HG03175 (cell line): ENCODE measurements at regions not wholly inside any gene's neighbourhood (a gene's known extent, or its start where the extent isn't known, plus 50 kb on each side); places are given as distances from the start of the nearest gene placed in this dataset.
"Not testable (repeated sequence)": the region's sequence is repeated elsewhere in the genome, so short reads cannot be mapped to it uniquely, and the experiment has no call there.

Experiments
- ATAC-seq: cut with Tn5 transposase; IDR thresholded peaks from one replicate; pipeline ENCODE4 v1.9.1; 2021; ENCODE audit warnings: mild to moderate bottlenecking, moderate library complexity; ENCODE audit not compliant: unreplicated experiment

DNA sequence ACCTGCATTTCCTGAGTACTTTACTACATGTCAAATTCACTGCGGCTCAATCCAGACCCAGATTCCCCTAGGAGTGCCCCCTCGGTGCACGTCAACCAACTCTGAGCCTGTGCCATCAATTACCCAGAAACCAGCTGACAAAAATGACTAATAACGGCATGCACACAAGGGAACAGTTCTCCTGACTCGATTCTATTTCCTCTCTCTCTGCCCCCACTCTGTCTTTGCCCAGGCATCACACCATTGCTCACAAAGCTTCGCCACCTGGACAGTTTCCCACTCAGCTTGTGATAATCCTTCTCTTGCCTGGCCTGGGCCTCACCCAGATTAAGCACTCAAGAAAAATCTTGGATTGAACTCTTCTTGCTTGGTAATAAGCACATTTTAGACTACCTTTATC, 115.3 kb upstream of the NDUFV2 start:
- ATAC-seq = no peak

DNA sequence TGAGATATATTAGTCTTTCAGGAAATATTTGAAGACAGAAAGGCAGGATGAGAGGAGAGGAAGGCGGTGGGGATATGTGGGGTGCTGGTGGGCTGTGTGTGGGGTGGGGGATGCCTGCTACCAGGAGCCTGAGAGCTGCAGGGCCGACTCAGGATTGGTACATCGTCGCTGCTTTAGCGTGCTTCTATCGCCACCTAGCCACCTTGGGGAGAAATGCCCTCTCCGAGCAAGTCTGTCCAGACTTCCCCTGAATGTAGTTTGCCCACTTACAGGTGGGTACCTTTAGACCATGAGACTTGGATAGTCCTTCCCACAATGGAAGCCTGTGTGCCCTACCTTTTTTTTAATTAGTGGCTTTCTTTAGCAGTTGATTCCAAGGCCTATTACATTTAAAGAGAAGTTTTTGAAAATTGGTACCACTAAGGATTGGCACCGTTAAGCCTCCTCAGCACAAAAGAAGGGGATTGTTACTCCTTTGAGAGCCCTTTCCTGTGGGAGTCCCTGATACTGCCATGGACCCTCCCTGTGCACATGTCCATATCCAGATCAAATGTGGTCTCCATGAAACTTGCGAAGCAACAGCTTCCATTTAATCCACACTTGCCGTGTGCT, 114.1 kb upstream of the NDUFV2 start:
- ATAC-seq = peak; percentile 77

DNA sequence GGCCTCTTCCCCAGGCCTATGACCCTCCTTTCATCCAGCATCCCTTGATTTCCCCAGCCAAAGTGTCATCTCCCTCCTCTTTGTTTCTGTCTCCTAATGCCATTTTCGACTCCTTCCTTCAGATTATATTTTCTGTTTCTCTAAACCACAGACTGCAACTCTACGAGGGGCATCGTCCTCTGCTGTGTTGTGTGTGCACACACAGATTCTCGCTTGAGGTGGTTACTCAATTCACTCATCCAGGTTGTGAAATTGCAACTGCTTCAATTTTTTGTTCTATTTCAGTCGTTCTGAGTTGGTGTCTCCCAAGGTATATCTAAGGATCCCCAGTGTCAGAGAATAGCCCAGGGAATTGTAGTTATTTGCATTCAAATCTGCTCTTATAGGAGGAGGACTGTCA, 113.5 kb upstream of the NDUFV2 start:
- no peak for ATAC-seq

DNA sequence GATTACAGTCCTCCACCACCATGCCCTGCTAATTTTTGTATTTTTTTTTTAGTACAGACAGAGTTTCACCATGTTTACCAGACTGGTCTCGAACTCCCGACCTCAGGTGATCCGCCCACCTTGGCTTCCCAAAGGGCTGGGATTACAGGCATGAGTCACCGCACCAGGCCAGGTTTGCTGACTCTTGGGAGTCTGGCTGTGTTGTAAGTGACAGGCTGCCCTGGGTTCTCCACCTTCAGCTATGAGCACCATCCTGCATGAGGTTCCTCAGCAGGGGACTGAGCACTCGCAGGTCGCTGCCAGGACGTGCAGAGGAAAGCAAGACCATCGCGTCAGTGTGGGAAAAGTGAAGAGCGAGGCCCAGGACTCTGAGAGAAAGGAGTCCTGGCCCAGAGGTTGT, 112.6 kb upstream of the NDUFV2 start:
- ATAC-seq = no peak

DNA sequence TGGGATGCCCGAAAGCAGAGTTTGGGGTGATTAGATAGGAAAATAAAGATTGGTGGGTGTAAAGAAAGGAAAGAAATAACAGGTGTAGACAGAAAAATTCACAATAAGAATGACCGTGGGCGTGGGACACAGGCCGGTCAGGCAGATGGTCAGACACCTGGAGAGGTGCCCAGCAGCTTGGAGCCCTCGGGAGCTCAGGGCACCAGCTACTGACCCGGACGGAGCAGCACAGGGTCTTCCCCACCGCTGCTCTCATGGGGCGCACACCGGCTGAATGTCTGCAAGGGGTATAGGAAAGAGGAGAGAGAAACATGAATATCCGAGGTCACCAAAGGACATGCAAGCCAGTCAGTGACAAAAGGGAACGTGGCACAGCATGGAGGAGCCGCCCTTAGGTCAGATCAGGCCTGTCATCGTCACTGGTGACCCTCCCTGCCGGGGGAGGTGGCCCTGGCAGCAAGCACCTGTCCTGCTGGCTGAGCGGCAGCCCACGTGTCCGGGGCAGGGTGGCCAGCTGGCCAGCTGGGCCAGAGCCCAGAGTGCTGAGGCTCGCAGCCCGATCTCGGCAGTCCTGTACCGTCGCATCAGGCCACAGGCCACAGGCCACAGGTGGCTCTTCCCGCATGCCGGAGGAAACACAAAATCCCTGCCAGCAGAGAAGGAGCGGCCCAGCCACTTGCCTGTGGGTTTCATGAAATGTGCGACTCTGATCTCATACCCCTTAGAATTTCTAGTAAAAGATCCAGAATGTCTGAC, 112.0 kb upstream of the NDUFV2 start:
- no peak for ATAC-seq

DNA sequence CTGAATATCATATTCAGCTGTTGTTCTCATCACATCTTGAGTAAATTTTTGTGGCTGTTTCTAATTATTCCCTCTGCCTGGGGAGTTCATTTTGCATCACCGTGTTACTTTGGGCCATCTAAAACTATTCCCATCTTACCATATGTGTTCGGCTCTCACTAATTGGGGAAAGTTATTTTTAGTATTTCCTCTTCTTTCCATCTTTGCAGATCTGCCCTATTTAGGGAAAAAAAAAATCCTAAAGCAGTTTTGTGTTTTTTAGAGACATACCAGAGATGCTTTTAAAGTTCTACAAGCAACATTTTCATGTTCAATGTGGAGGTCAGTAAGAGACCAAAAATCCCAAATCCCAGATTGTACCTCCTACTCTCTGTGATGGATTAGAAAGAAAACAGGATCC, 111.3 kb upstream of the NDUFV2 start:
- ATAC-seq = no peak

DNA sequence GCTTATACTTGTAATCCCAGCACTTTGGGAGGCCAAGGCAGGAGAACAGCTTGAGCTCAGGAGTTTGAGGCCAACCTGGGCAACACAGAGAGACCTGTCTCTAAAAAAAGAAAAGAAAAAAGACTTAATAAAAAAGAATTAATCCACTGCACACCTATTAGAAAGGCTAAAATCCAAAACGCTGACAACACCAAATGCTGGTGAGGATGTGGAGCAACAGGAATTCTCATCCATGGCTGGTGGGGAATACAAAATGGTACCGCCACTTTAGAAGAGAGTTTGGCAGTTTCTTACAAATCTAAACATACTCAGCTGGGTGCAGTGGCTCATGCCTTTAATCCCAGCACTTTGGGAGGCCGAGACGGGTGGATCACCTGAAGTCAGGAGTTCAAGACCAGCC, 110.0 kb upstream of the NDUFV2 start:
- not testable (repeated sequence) for ATAC-seq

DNA sequence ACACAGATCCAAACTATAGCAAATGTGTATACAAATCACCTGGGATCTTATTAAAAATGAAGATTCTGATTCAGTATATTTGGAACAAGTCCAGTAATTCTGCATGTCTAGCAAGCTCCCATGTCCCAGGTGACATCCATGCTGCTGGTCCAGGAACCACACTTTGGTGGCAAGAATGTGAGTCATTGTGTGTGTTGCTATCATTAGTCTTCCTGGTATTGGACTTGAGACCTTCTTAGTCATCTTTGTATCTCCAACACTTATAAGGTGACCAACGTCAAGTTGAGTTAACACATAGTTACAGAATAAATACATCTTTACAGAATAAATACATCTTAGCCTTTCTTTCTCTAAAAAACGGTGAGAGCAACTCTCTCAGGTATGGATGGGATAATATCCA, 107.9 kb upstream of the NDUFV2 start:
- no peak for ATAC-seq

DNA sequence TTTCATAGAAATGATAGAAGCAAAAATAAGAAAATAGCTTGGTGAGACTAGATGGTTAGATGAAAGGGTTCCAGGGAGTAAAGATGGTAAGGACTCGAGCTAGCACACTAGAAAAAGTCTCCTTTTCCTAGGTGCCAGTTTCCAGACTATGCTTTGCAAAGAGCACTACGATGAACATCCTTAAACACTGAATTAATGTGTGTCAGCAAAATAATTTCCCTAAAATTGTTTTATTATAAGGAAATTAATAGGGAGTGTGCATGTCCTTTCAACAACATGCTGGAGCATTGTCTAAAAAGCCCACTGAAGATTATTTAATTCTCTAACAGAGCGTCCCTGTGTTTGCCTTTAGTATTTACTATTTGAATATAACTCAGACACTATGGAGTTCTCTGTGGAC, 107.4 kb upstream of the NDUFV2 start:
- no peak for ATAC-seq

DNA sequence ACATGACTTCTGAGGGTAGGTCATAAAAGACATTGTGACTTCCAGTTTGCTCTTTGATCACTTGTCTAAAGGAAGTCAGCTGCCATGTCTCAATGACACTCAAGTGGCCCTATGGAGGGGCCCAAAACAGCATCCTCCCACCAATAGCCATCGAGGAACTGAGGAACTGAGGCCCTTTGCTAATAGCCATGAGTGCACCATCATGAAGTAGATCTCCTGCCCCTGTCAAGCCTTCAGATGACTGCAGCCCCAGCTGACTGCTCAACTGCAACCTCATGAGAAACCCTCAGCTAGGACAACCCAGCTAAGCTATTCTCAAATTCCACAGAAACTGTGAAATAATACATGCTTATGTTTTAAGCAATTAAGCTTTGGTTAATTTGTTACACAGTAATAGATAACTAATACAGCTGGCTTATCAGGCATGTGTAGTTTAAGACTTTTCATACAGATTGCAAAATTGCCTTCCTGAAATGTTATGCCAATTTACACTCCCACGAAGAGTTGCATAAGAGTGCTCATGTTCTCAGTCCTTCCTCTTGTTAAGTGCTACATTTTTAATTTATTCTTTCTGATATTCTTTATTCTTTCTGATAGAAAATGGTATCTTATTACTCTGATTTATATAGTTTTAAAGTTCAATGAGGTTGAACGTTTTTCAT, 105.6 kb upstream of the NDUFV2 start:
- ATAC-seq = no peak

DNA sequence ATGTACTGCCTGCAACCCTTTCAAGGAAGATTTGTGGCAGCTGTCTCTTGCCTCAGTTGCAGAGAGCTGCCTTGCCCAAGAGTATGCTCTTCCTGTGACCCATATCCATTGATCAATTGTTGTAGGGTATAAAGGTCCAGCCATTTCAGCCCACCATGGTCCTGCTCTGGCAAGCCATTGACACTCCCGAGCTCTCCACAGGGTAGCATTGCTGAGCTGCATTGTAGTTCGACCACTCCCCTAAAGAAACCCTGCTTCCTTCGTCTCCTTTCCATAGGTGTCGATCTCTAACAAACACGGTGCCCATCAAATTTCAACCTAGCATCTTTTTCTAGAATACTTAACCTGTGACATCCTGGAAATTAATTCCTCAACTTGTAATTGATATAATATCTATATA, 104.9 kb upstream of the NDUFV2 start:
- ATAC-seq = no peak

DNA sequence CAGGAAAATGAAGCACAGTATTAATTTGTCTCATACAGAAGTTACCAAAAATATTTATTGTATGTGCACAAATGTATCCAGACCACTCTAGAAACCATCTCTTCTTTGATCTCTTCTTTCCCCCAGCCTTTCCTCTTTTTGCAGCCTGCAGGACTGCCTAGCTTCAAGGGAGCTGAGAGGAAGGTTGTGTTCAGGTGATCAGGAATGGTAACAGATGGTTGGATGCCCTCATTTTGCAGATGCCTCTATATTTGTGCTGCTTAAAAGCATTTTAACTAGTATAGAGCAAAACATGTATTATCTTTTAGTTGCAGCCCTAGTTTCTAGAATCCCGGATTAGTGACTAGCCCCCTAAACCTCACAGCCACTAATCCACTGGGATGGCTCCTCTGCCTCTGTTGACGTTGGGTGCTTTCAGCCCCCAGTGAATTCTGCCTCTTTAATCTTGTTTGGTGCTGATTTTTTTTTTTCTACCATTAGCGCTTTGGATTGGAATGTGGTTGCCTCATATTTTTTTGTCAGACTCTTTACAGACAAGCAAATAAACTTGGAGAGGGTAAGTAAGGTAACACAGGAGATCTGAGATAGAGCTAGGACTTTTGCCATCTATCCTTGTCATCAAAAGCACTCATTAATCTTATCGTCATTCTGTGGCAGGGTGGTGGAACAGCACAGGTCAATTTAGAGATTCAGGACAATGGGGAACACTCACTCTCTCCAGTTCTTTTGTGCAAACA, 103.8 kb upstream of the NDUFV2 start:
- ATAC-seq = no peak

DNA sequence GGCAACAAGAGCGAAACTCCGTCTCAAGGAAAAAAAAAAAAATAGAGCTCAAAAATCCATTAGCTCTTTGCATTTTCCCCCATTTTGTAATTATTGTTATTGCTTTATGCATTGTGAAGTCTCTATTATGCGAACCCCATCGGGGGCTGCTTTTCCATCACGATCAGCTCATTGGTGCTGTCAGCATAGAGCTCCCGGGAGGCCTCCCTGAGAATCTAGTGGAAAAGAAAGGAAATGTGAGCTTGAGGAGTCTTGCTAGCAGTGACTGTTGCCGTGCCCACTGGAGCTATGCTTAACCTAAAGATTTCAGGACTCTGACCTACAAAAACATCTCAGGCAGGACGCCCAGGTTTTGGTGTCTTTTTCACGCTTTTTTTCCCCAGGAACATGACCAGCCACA, 102.6 kb upstream of the NDUFV2 start:
- ATAC-seq = no peak

DNA sequence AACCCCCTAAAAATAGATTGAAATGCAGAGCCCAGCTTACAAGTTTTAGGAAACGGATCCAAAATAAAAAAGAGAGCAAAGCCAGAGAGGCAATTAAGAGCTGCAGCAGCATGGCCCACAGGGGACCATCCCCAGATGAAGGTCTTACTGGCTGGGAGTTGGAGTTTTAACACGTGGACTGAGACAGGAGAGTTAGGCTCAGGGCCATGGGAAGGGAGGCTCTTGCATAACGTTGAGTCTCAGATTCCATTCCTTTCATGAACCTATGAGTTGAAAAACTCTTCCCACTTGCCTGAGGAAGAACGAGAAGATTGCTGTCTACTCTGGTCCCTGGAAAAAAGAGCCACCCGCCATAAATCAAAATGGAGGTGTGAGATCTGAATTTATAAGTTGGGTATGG, 101.8 kb upstream of the NDUFV2 start:
- ATAC-seq = no peak

DNA sequence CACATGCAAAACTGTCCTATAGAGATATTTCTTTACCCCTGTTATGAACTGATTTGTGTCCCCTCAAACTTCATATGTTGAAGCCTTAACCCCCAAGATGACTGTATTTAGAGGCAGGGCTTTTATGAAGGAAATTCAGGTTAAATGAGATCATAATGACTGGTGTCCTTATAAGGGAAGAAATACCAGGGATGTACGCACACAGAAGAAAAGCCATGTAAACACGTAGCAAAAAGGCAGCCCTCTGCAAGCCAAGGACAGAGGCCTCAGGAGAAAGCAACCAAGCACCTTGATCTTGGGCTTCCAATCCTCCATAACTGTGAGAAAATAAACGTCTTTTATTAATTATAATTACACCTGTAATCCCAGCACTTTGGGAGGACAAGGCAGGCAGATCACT, 101.3 kb upstream of the NDUFV2 start:
- ATAC-seq = no peak

DNA sequence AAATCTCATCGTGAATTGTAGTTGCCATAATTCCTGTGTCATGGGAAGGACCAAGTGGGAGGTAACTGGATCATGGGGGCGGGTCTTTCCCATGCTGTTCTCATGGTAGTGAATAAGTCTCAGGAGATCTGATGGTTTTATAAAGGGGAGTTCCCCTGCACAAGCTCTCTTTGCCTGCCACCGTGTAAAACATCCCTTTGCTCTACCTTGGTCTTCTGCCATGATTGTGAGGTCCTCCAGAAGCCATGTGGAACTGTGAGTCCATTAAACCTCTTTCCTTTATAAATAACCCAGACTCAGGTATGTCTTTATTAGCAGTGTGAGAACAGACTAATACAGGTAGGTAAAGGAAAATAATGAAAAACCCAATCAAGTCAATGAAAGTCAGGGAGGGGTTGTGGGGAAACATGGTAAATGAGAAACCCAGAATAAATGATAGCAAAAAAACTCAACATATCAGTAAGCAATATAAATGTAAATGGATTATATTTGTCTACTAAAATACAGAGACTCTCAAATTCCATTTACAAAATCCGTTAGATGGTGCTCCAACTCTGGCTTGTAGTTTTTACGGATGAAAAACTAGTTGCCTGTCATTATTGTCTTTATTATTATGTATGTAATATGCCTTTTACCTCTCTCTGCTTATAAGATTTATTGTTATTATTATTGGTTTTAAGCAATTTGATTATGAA, 98.9 kb upstream of the NDUFV2 start:
- ATAC-seq = no peak

DNA sequence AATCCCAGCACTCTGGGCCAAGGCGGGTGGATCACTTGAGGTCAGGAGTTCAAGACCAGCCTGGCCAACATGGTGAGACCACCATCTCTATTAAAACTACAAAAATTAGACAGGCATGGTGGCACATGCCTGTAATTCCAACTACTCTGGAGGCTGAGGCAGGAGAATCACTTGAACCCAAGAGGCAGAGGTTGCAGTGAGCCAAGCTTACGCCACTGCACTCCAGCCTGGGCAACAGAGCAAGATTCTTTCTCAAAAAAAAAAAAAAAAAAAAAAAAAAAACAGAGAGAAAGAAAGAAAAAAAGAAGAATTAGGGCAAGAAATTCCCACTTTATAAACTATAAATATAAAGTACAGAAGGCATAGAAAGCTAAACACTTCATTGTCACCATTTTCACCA, 98.2 kb upstream of the NDUFV2 start:
- not testable (repeated sequence) for ATAC-seq

DNA sequence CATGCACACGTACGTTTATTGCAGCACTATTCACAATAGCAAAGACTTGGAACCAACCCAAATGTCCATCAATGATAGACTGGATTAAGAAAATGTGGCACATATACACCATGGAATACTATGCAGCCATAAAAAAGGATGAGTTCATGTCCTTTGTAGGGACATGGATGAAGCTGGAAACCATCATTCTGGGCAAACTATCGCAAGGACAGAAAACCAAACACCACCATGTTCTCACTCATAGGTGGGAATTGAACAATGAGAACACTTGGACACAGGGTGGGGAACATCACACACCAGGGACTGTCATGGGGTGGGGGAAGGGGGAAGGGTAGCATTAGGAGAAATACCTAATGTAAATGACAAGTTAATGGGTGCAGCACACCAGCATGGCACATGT, 94.8 kb upstream of the NDUFV2 start:
- ATAC-seq = not testable (repeated sequence)

DNA sequence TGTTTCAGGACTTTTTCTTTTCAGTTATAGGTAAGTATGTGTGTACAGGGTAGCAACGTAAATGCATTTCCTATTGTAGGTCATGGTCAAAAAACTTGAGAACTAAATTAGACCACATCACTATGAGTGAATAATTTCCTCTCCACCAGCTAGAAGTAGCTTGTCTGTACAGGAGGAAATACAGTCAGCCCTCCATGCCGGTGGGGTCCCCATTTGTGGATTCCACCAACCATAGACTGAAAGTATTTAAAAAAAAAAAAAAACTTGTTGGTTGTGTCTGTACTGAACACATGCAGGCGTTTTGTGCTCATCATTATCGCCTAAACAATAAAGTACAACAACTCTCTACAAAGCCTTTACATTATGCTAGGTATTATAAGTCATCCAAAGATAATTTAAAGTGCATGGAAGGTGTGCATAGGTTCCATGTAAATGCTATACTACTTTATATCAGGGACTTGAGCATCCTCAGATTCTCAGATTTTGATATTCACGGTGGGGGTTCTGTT, 94.2 kb upstream of the NDUFV2 start:
- ATAC-seq = no peak

DNA sequence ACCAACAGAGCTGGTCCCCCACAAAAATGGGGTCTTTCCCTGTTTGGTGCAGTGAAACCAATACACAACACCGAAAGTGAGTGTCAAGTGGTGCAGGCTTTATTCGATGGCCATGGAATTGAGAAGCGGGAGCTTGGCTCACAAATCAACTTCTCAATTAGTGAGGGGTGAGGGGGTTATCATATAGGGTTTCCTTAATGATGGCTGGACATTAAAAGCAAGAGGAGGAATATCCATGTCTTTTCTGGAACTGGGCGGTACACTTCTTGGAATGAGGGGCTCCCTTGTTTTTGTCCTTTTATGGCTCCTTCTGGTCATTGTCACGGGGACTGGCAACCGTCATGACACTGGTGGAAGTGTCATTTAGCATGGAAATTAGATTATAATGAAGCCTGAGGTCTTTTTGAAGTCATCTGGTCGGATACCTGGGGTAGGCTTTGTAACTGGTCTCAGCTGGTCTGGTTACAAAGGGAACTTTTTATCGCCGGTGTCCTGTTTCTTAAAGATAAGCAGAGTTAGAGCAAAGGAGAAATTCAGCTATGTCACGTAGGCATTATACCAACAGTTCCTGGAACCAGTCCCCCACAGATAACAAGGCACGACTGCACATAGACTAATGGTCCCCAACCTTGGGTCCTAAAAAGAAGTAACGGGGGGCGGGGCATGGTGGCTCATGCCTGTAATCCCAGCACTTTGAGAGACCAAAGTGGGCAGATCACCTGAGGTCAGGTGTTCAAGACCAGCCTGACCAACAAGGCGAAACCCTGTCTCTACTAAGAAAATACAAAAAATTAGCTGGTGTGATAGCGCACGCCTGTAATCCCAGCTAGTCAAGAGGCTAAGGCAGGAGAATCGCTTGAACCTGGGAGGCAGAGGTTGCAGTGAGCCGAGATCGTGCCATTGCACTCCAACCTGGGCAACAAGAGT, 93.5 kb upstream of the NDUFV2 start:
- no peak for ATAC-seq
